ENCODE measurements at regions not wholly inside any gene's neighbourhood (a gene's known extent, or its start where the extent isn't known, plus 50 kb on each side); places are given as distances from the start of the nearest gene placed in this dataset.

DNA sequence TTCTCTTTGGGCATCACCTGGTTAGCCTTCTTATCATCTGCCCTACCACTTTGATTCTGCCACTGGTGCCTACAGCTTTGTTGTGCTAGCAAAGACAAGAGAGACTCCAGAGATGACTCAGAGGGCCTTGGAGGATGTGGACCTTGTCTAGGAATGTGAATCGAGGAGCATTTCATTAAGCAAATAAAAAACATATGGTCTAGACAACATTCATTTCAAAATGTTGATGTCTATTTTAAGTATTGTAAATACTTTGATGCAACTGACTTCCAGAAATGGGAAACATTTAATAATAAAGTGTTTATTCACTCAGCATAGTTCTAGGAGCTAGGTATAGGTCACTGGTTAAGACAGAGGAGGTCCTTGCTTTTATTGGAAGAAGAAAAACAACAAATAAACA is 195.5 kb downstream of the CDCA7 start:
- 74 to 92% methylated on average over 1 of the region's 1 CpG for WGBS, 2 donors
- no peak for ATAC-seq (ENCODE audit: insufficient read depth, low FRiP score)
- no peaks in the 10 kb centered on the region for H3K4me1 ChIP-seq (ENCODE audit: control insufficient read depth in 5 of 5, insufficient read depth in 5 of 5, low read length in 5 of 5)
- H3K27ac ChIP-seq (ENCODE audit: low read depth in 1 of 2, low read length in 1 of 2): no peak overlapping the region
- no peak overlapping the region for H3K9ac ChIP-seq (ENCODE audit: insufficient read depth in 1 of 2, low read length in 2 of 2)
- no peaks in the 10 kb centered on the region for H3K27me3 ChIP-seq (ENCODE audit: control insufficient read depth in 3 of 3, insufficient read depth in 3 of 3, low read length in 2 of 3)
- H3K36me3 ChIP-seq (ENCODE audit: control insufficient read depth in 4 of 4, insufficient read depth in 4 of 4, low read length in 4 of 4): no peaks in the 10 kb centered on the region
- DNase-seq: no peak
- H3K9me3 ChIP-seq (ENCODE audit: control insufficient read depth in 4 of 4, insufficient read depth in 3 of 4, low read length in 3 of 4): no peaks in the 10 kb centered on the region
- no peak overlapping the region for H3K4me3 ChIP-seq
- TF ChIP-seq, protein P1, sequence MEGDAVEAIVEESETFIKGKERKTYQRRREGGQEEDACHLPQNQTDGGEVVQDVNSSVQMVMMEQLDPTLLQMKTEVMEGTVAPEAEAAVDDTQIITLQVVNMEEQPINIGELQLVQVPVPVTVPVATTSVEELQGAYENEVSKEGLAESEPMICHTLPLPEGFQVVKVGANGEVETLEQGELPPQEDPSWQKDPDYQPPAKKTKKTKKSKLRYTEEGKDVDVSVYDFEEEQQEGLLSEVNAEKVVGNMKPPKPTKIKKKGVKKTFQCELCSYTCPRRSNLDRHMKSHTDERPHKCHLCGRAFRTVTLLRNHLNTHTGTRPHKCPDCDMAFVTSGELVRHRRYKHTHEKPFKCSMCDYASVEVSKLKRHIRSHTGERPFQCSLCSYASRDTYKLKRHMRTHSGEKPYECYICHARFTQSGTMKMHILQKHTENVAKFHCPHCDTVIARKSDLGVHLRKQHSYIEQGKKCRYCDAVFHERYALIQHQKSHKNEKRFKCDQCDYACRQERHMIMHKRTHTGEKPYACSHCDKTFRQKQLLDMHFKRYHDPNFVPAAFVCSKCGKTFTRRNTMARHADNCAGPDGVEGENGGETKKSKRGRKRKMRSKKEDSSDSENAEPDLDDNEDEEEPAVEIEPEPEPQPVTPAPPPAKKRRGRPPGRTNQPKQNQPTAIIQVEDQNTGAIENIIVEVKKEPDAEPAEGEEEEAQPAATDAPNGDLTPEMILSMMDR (IDR thresholded peaks at IDR 0.05; ENCODE audit: control extremely low read depth, extremely low read depth): no peak

DNA sequence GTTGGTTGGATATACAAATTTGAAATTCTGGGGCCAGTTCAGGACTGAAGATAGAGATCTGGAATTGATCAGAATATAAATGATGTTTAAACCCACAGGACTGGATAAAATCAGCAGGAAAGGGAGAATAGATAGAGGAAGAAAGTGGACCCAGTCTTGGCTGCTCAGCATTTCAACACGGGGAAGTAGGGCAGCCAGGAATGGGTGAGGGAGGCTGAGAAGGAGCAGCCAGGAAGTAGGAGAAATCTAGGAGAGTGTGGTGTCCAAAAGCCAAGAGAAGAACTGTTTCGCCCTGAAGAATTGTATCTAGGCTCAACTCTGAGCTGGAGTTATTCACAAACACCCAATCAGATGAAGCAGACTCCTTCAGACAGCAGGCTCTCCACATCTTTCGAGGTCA is 197.9 kb downstream of the CDCA7 start:
- no peak overlapping the region for H3K9ac ChIP-seq (ENCODE audit: insufficient read depth in 1 of 2, low read length in 2 of 2)
- ATAC-seq (ENCODE audit: insufficient read depth, low FRiP score) (no peak), DNase-seq (no peak)
- H3K4me3 ChIP-seq: no peak overlapping the region
- H3K27ac ChIP-seq (ENCODE audit: low read depth in 1 of 2, low read length in 1 of 2): no peak overlapping the region
- H3K27me3 ChIP-seq (ENCODE audit: control insufficient read depth in 3 of 3, insufficient read depth in 3 of 3, low read length in 2 of 3): no peaks in the 10 kb centered on the region
- no peaks in the 10 kb centered on the region for H3K9me3 ChIP-seq (ENCODE audit: control insufficient read depth in 4 of 4, insufficient read depth in 3 of 4, low read length in 3 of 4)
- 46 to 68% methylated on average over 3 of the region's 3 CpGs for WGBS, 2 donors
- TF ChIP-seq, protein P1 (IDR thresholded peaks at IDR 0.05; ENCODE audit: control extremely low read depth, extremely low read depth): no peak
- no peaks in the 10 kb centered on the region for H3K36me3 ChIP-seq (ENCODE audit: control insufficient read depth in 4 of 4, insufficient read depth in 4 of 4, low read length in 4 of 4)
- peaks cover 0 to 11% (median 0%) of the 10 kb centered on the region in 5 donors for H3K4me1 ChIP-seq (ENCODE audit: control insufficient read depth in 5 of 5, insufficient read depth in 5 of 5, low read length in 5 of 5)

DNA sequence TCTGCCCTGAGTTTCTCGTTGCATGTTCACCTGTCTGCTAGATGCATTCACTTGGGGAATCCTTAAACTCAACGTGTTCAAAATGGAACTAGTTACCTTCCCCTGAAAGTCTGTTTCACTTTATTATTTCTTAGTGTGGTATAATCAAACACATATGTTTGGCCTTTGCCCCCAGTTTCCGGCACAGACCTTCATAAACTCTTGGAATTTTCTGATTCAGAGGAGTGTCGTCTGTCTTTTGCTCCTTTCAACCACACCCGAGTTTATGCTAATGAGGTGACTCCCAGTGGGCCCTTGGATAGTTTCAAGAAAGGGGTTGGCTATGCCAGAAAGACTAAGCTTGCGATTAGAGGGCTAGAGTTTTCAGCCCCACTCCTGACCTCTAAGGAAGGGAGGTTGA is 198.9 kb downstream of the CDCA7 start:
- Histone ChIP-seq H3K27me3 (ENCODE audit: control insufficient read depth in 3 of 3, insufficient read depth in 3 of 3, low read length in 2 of 3) (no peaks in the 10 kb centered on the region), H3K27ac (ENCODE audit: low read depth in 1 of 2, low read length in 1 of 2) (no peak overlapping the region), H3K9me3 (ENCODE audit: control insufficient read depth in 4 of 4, insufficient read depth in 3 of 4, low read length in 3 of 4) (no peaks in the 10 kb centered on the region), H3K4me1 (ENCODE audit: control insufficient read depth in 5 of 5, insufficient read depth in 5 of 5, low read length in 5 of 5) (peaks cover 0 to 11% (median 0%) of the 10 kb centered on the region in 5 donors), H3K36me3 (ENCODE audit: control insufficient read depth in 4 of 4, insufficient read depth in 4 of 4, low read length in 4 of 4) (no peaks in the 10 kb centered on the region), H3K9ac (ENCODE audit: insufficient read depth in 1 of 2, low read length in 2 of 2) (no peak overlapping the region), H3K4me3 (no peak overlapping the region)
- ATAC-seq (ENCODE audit: insufficient read depth, low FRiP score) (no peak), DNase-seq (no peak)
- 78 to 81% methylated on average over 6 of the region's 6 CpGs for WGBS, 2 donors
- TF ChIP-seq, protein P1 (IDR thresholded peaks at IDR 0.05; ENCODE audit: control extremely low read depth, extremely low read depth): no peak

DNA sequence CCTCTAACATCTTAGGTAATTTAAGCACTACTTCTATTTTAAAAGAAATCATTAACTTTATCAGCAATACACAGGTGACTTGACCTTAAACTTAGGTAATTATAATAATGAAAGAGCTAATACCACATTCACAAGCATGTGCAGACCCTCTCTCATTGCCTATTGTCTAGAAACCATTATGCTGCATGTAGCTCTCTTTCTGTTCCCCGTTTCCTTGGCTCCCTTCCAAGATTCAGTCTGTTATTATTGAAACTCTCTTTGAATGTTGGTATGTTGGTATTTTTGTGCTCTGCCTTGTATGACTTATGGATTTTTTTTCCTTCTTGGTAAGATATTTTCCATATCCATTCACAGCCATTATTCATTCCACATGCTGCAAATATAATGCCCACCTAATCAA is 201.2 kb downstream of the CDCA7 start:
- H3K4me3 ChIP-seq: no peak overlapping the region
- ATAC-seq (ENCODE audit: insufficient read depth, low FRiP score) (no peak), DNase-seq (peak in 2 of 3 donors; percentile 81 to 85)
- no peaks in the 10 kb centered on the region for H3K27me3 ChIP-seq (ENCODE audit: control insufficient read depth in 3 of 3, insufficient read depth in 3 of 3, low read length in 2 of 3)
- no peak overlapping the region for H3K27ac ChIP-seq (ENCODE audit: low read depth in 1 of 2, low read length in 1 of 2)
- peaks cover 0 to 11% (median 0%) of the 10 kb centered on the region in 5 donors for H3K4me1 ChIP-seq (ENCODE audit: control insufficient read depth in 5 of 5, insufficient read depth in 5 of 5, low read length in 5 of 5)
- WGBS, 2 donors: 0% methylated on average over 1 of the region's 1 CpG
- H3K9ac ChIP-seq (ENCODE audit: insufficient read depth in 1 of 2, low read length in 2 of 2): no peak overlapping the region
- TF ChIP-seq, protein P1 (IDR thresholded peaks at IDR 0.05; ENCODE audit: control extremely low read depth, extremely low read depth): no peak
- no peaks in the 10 kb centered on the region for H3K9me3 ChIP-seq (ENCODE audit: control insufficient read depth in 4 of 4, insufficient read depth in 3 of 4, low read length in 3 of 4)
- no peaks in the 10 kb centered on the region for H3K36me3 ChIP-seq (ENCODE audit: control insufficient read depth in 4 of 4, insufficient read depth in 4 of 4, low read length in 4 of 4)

All from lung (tissue), 11 donors.